GM18873 (cell line): ENCODE measurements at regions not wholly inside any gene's neighbourhood (a gene's known extent, or its start where the extent isn't known, plus 50 kb on each side); places are given as distances from the start of the nearest gene placed in this dataset.
A peak's percentile ranks its signal among the peaks of the same experiment; 100 is the strongest.

Source experiments
- ATAC-seq: cut with Tn5 transposase; IDR thresholded peaks from one replicate; pipeline ENCODE4 v1.9.1; 2021; ENCODE audit warnings: mild to moderate bottlenecking, moderate library complexity, moderate number of reproducible peaks; ENCODE audit not compliant: unreplicated experiment, low FRiP score

- ATAC-seq, result no peak
These were observed 229.8 kb downstream of the PIK3C3 start for GRCh38 chr18:42184685-42185477.

- no peak for ATAC-seq
These were observed 230.5 kb downstream of the PIK3C3 start for GRCh38 chr18:42185486-42185885.

GRCh38 chr18:42187611-42188380 lies 232.8 kb downstream of the PIK3C3 start:
- ATAC-seq, result peak; percentile 59

GRCh38 chr18:42190643-42191042 lies 235.6 kb downstream of the PIK3C3 start:
- no peak for ATAC-seq

- no peak for ATAC-seq
These were observed 237.5 kb downstream of the PIK3C3 start for GRCh38 chr18:42192251-42193248.

- no peak for ATAC-seq
These were observed 241.6 kb downstream of the PIK3C3 start for GRCh38 chr18:42196651-42197050.

- ATAC-seq, result no peak
These were observed 246.1 kb downstream of the PIK3C3 start for GRCh38 chr18:42201137-42201536.

- no peak for ATAC-seq
These were observed 256.2 kb downstream of the PIK3C3 start for GRCh38 chr18:42211201-42211600.

GRCh38 chr18:42222557-42222956 lies 267.5 kb downstream of the PIK3C3 start:
- ATAC-seq, result no peak

- ATAC-seq, result no peak
These were observed 273.5 kb downstream of the PIK3C3 start for GRCh38 chr18:42228581-42228980.

- ATAC-seq, result peak; percentile 97
These were observed 274.5 kb downstream of the PIK3C3 start for GRCh38 chr18:42229211-42230210.

- no peak for ATAC-seq
These were observed 275.6 kb downstream of the PIK3C3 start for GRCh38 chr18:42230636-42231035.

GRCh38 chr18:42231284-42231683 lies 276.2 kb downstream of the PIK3C3 start:
- no peak for ATAC-seq

GRCh38 chr18:42231796-42232195 lies 276.8 kb downstream of the PIK3C3 start:
- no peak for ATAC-seq

GRCh38 chr18:42233908-42234307 lies 278.9 kb downstream of the PIK3C3 start:
- no peak for ATAC-seq

GRCh38 chr18:42242758-42243157 lies 287.7 kb downstream of the PIK3C3 start:
- no peak for ATAC-seq

GRCh38 chr18:42245137-42245536 lies 290.1 kb downstream of the PIK3C3 start:
- no peak for ATAC-seq

- no peak for ATAC-seq
These were observed 301.1 kb downstream of the PIK3C3 start for GRCh38 chr18:42255908-42256765.
